ENCODE measurements at regions not wholly inside any gene's neighbourhood (a gene's known extent, or its start where the extent isn't known, plus 50 kb on each side); places are given as distances from the start of the nearest gene placed in this dataset.

- Histone ChIP-seq H3K4me3 (no peak overlapping the region), H3K27ac (no peak overlapping the region), H3K9me3 (no peaks in the 10 kb centered on the region), H3K36me3 (no peaks in the 10 kb centered on the region), H3K4me1 (peaks cover 0 to 2% of the 10 kb centered on the region in 2 donors), H3K27me3 (no peaks in the 10 kb centered on the region)
- intact Hi-C loops (cut with DNase I; ENCODE audit: low total_unique reads) = no loop called here
- TF ChIP-seq CTCF (IDR thresholded peaks at IDR 0.05) (no peak), POLR2AphosphoS5 (IDR thresholded peaks at IDR 0.05) (no peak), POLR2A (IDR thresholded peaks at IDR 0.05) (no peak)
- DNase-seq (ENCODE audit: low spot score in 2 of 2) = no peak
These were observed 214.1 kb downstream of the SKIDA1 start for GRCh38 chr10:21311426-21311825.

- TF ChIP-seq POLR2AphosphoS5 (IDR thresholded peaks at IDR 0.05) = no peak
- no peak for TF ChIP-seq POLR2A (IDR thresholded peaks at IDR 0.05)
- H3K36me3 ChIP-seq = no peaks in the 10 kb centered on the region
- H3K27ac ChIP-seq = no peak overlapping the region
- H3K4me3 ChIP-seq = no peak overlapping the region
- intact Hi-C loops (cut with DNase I; ENCODE audit: low total_unique reads) = no loop called here
- H3K9me3 ChIP-seq = no peaks in the 10 kb centered on the region
- no peaks in the 10 kb centered on the region for H3K27me3 ChIP-seq
- no peak for DNase-seq (ENCODE audit: low spot score in 2 of 2)
- H3K4me1 ChIP-seq = no peaks in the 10 kb centered on the region
These were observed 216.1 kb downstream of the SKIDA1 start for GRCh38 chr10:21309427-21309826.

GRCh38 chr10:21308946-21309345, 216.5 kb downstream of the SKIDA1 start:
- Histone ChIP-seq H3K27ac (no peak overlapping the region), H3K27me3 (no peaks in the 10 kb centered on the region), H3K9me3 (no peaks in the 10 kb centered on the region), H3K4me3 (no peak overlapping the region), H3K4me1 (no peaks in the 10 kb centered on the region), H3K36me3 (no peaks in the 10 kb centered on the region)
- no peak for TF ChIP-seq POLR2AphosphoS5 (IDR thresholded peaks at IDR 0.05)
- TF ChIP-seq POLR2A (IDR thresholded peaks at IDR 0.05) = no peak
- no peak for TF ChIP-seq CTCF (IDR thresholded peaks at IDR 0.05)
- DNase-seq (ENCODE audit: low spot score in 2 of 2) = no peak
- intact Hi-C loops (cut with DNase I; ENCODE audit: low total_unique reads) = no loop called here

GRCh38 chr10:21308018-21308417, 217.5 kb downstream of the SKIDA1 start:
- Histone ChIP-seq H3K36me3 (no peaks in the 10 kb centered on the region), H3K9me3 (no peaks in the 10 kb centered on the region), H3K4me1 (no peaks in the 10 kb centered on the region), H3K27ac (no peak overlapping the region), H3K27me3 (no peaks in the 10 kb centered on the region), H3K4me3 (no peak overlapping the region)
- DNase-seq (ENCODE audit: low spot score in 2 of 2) = no peak
- TF ChIP-seq POLR2A (IDR thresholded peaks at IDR 0.05) (no peak), POLR2AphosphoS5 (IDR thresholded peaks at IDR 0.05) (no peak)
- intact Hi-C loops (cut with DNase I; ENCODE audit: low total_unique reads) = no loop called here

- Histone ChIP-seq H3K4me1 (no peaks in the 10 kb centered on the region), H3K36me3 (no peaks in the 10 kb centered on the region), H3K27ac (no peak overlapping the region), H3K4me3 (no peak overlapping the region), H3K27me3 (no peaks in the 10 kb centered on the region), H3K9me3 (no peaks in the 10 kb centered on the region)
- intact Hi-C loops (cut with DNase I; ENCODE audit: low total_unique reads) = no loop called here
- DNase-seq (ENCODE audit: low spot score in 2 of 2) = no peak
- TF ChIP-seq POLR2AphosphoS5 (IDR thresholded peaks at IDR 0.05) (no peak), CTCF (IDR thresholded peaks at IDR 0.05) (no peak), POLR2A (IDR thresholded peaks at IDR 0.05) (no peak)
These were observed 220.9 kb downstream of the SKIDA1 start for GRCh38 chr10:21304608-21305007.

GRCh38 chr10:21304198-21304597, 221.3 kb downstream of the SKIDA1 start:
- DNase-seq (ENCODE audit: low spot score in 2 of 2) = no peak
- no peaks in the 10 kb centered on the region for H3K4me1 ChIP-seq
- no peak overlapping the region for H3K27ac ChIP-seq
- intact Hi-C loops (cut with DNase I; ENCODE audit: low total_unique reads) = no loop called here
- no peaks in the 10 kb centered on the region for H3K27me3 ChIP-seq
- no peaks in the 10 kb centered on the region for H3K9me3 ChIP-seq
- TF ChIP-seq CTCF (IDR thresholded peaks at IDR 0.05) (no peak), POLR2AphosphoS5 (IDR thresholded peaks at IDR 0.05) (no peak), POLR2A (IDR thresholded peaks at IDR 0.05) (no peak)
- H3K4me3 ChIP-seq = no peak overlapping the region
- no peaks in the 10 kb centered on the region for H3K36me3 ChIP-seq

All from breast epithelium (tissue), 4 donors.